ENCODE measurements at regions not wholly inside any gene's neighbourhood (a gene's known extent, or its start where the extent isn't known, plus 50 kb on each side); places are given as distances from the start of the nearest gene placed in this dataset.
A peak's percentile ranks its signal among the peaks of the same experiment; 100 is the strongest.

DNA sequence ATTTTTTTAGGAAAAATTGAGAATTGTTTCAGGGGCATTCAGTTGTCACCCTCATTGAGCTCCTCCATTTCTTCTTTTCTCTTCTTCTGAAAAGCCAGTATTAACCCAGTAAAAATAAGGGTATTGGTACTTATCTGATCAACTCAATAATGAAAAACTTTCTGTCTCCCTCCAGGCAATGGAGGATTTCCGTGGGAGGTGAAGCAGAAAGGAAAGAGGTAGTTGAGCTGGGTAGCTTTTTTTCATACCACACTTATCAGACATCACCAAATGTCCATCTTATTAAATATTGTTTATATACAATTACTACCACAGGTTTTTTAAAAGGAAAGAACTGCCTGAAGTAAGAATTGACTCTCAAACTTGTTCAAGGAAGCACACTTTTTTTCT lies 731.1 kb upstream of the ZNF608 start:
- WGBS = 67% methylated on average over 1 of the region's 1 CpG
- Histone ChIP-seq H3K27ac (no peak overlapping the region), H3K27me3 (no peaks in the 10 kb centered on the region), H3K36me3 (no peaks in the 10 kb centered on the region), H3K4me1 (peaks cover 18% of the 10 kb centered on the region), H3K9me3 (no peaks in the 10 kb centered on the region), H3K4me3 (no peak overlapping the region)
- DNase-seq (ENCODE audit: low spot score in 2 of 2) = no peak
- TF ChIP-seq POLR2AphosphoS5 (IDR thresholded peaks at IDR 0.05) (no peak), EP300 (IDR thresholded peaks at IDR 0.05) (no peak), POLR2A (IDR thresholded peaks at IDR 0.05) (no peak)
- TF ChIP-seq, protein P1, sequence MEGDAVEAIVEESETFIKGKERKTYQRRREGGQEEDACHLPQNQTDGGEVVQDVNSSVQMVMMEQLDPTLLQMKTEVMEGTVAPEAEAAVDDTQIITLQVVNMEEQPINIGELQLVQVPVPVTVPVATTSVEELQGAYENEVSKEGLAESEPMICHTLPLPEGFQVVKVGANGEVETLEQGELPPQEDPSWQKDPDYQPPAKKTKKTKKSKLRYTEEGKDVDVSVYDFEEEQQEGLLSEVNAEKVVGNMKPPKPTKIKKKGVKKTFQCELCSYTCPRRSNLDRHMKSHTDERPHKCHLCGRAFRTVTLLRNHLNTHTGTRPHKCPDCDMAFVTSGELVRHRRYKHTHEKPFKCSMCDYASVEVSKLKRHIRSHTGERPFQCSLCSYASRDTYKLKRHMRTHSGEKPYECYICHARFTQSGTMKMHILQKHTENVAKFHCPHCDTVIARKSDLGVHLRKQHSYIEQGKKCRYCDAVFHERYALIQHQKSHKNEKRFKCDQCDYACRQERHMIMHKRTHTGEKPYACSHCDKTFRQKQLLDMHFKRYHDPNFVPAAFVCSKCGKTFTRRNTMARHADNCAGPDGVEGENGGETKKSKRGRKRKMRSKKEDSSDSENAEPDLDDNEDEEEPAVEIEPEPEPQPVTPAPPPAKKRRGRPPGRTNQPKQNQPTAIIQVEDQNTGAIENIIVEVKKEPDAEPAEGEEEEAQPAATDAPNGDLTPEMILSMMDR (IDR thresholded peaks at IDR 0.05) = no peak

DNA sequence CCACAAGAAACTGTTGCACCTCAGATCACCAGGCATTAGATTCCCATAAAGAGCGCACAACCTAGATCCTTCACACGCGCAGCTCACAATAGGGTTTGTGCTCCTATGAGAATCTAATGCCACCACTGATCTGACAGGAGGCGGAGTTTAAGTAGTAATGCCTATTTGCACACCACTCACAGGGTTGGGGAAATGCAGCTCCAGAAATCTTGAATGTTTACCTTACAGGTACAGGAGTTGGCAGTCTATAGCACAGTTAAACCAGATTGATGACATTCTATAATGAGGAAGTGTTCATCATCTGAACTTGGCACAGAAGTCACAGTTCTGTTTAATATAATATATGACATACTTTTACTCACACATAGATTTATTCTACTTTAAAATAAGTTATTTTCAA lies 732.2 kb upstream of the ZNF608 start:
- H3K4me3 ChIP-seq = no peak overlapping the region
- no peak overlapping the region for H3K27ac ChIP-seq
- peaks cover 18% of the 10 kb centered on the region for H3K4me1 ChIP-seq
- TF ChIP-seq, protein P1 (IDR thresholded peaks at IDR 0.05) = no peak
- TF ChIP-seq EP300 (IDR thresholded peaks at IDR 0.05) (no peak), POLR2A (IDR thresholded peaks at IDR 0.05) (no peak), POLR2AphosphoS5 (IDR thresholded peaks at IDR 0.05) (no peak)
- no peaks in the 10 kb centered on the region for H3K27me3 ChIP-seq
- H3K9me3 ChIP-seq = no peaks in the 10 kb centered on the region
- 88% methylated on average over 4 of the region's 4 CpGs for WGBS
- no peak for DNase-seq (ENCODE audit: low spot score in 2 of 2)
- H3K36me3 ChIP-seq = no peaks in the 10 kb centered on the region

DNA sequence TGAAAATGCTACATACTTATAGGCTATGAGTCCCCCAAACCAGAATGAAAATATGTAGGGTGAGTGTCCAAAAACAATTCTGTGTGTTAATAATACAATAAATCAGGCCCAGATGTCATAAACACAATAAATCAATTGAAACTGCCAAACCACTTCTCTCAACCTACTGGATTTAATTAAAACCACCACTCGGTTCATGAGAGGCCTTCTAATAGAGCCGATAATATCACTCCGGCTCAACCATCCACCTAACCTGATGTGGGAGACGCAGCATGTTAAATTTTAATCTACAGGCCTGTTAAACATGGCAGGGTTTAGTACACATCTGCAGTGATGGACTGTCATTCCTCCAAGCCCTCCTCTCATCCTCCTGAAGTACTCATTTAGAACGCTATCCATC lies 734.5 kb upstream of the ZNF608 start:
- 62% methylated on average over 5 of the region's 5 CpGs for WGBS
- Histone ChIP-seq H3K27me3 (no peaks in the 10 kb centered on the region), H3K9me3 (no peaks in the 10 kb centered on the region), H3K4me1 (peaks cover 36% of the 10 kb centered on the region), H3K27ac (peak overlapping the region; percentile 21), H3K4me3 (no peak overlapping the region), H3K36me3 (no peaks in the 10 kb centered on the region)
- no peak for TF ChIP-seq POLR2AphosphoS5 (IDR thresholded peaks at IDR 0.05)
- TF ChIP-seq POLR2A (IDR thresholded peaks at IDR 0.05) = no peak
- TF ChIP-seq, protein P1 (IDR thresholded peaks at IDR 0.05) = no peak
- TF ChIP-seq EP300 (IDR thresholded peaks at IDR 0.05) = no peak
- DNase-seq (ENCODE audit: low spot score in 2 of 2) = no peak

DNA sequence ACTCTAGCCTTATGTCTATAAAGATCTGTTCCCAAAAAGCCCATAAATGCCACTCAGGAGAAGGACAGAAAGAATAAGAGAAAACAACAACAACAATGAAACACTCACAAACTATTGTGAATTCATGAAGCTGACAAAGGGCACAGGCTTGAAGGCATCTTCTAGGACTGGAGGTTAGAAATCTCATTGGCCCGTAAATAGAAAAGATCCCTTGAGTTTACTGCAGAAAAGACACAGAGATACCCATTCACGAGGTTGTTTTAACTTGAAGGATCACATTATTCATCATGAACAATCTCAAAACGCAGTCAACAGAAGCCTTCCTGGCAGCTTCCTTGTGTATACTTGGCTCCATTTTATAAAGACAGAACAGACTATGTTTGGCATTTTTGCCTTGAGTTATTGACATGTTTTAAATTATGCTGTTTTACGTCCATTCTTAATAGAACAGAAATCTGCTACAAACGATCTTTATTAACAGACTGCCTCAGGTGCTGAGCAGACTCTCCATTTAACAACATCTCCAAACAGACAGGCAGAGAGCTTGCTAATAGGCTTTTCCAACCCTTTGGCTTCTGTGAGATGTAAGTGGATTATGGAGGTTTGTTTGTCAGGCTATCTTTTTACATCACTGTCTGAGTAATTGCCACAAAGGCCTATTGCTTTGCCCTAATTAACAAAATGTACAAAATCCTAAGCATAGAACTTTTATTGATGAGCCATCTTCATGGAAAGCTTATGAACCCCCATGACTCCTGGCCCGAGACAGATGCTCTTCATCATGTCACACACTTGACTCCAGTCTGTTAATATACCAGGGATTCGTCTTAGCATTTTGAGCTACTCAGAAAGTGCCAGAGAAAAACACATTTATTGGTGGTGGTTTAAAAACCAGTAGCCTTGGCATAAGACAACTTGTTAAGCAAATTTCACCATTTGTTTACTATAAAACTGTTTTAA lies 735.3 kb upstream of the ZNF608 start:
- WGBS = 31% methylated on average over 7 of the region's 7 CpGs
- Histone ChIP-seq H3K9me3 (no peaks in the 10 kb centered on the region), H3K27ac (peak overlapping the region; percentile 21), H3K4me1 (peaks cover 45% of the 10 kb centered on the region), H3K27me3 (no peaks in the 10 kb centered on the region), H3K4me3 (no peak overlapping the region), H3K36me3 (no peaks in the 10 kb centered on the region)
- TF ChIP-seq POLR2A (IDR thresholded peaks at IDR 0.05) = no peak
- TF ChIP-seq POLR2AphosphoS5 (IDR thresholded peaks at IDR 0.05) = no peak
- no peak for TF ChIP-seq EP300 (IDR thresholded peaks at IDR 0.05)
- TF ChIP-seq, protein P1 (IDR thresholded peaks at IDR 0.05) = no peak
- DNase-seq (ENCODE audit: low spot score in 2 of 2) = no peak

DNA sequence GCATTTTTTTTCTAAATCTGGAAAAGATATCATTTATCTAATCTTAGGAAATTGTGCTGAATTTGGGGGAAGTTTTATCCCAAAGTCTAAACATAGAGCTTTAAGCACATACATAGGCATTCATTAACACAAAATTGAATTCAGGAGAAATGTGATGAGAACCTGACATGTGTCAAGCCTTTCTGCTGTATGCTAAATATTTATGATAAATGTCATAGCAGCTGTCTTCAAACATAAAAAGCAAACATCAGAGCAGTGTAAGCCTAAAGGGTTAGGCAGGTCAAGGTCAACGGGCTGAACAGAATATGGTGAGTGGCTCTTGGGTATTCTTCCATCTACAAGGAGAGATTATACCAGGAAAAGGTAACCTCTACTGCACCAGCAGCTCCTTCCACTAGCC lies 737.2 kb upstream of the ZNF608 start:
- Histone ChIP-seq H3K36me3 (no peaks in the 10 kb centered on the region), H3K9me3 (no peaks in the 10 kb centered on the region), H3K27ac (no peak overlapping the region), H3K4me1 (peaks cover 51% of the 10 kb centered on the region), H3K4me3 (no peak overlapping the region), H3K27me3 (no peaks in the 10 kb centered on the region)
- WGBS = 94% methylated on average over 1 of the region's 1 CpG
- no peak for DNase-seq (ENCODE audit: low spot score in 2 of 2)
- TF ChIP-seq EP300 (IDR thresholded peaks at IDR 0.05) (no peak), POLR2AphosphoS5 (IDR thresholded peaks at IDR 0.05) (no peak), POLR2A (IDR thresholded peaks at IDR 0.05) (no peak)
- TF ChIP-seq, protein P1 (IDR thresholded peaks at IDR 0.05) = no peak

Data from suprapubic skin (tissue), 4 donors.